NB4 (cell line): ENCODE measurements at regions not wholly inside any gene's neighbourhood (a gene's known extent, or its start where the extent isn't known, plus 50 kb on each side); places are given as distances from the start of the nearest gene placed in this dataset.

Experiments used
- DNase-seq: peaks from one replicate; pipeline ENCODE4 v3.0.0; 2010; ENCODE audit warnings: low read depth
- H3K4me3 ChIP-seq: one replicate; pipeline ENCODE4 v1.5.1; 2011; ENCODE audit warnings: mild to moderate bottlenecking, low read depth, low read length, moderate library complexity
- CTCF ChIP-seq: IDR thresholded peaks from one replicate; pipeline ENCODE4 v1.5.1; 2012; ENCODE audit warnings: low read depth, low read length
- MAX ChIP-seq: IDR thresholded peaks from 2 replicates; pipeline ENCODE4 v1.6.1; 2011; ENCODE audit warnings: low read depth, low read length
- MYC ChIP-seq: IDR thresholded peaks from 2 replicates; pipeline ENCODE4 v1.6.1; 2011; ENCODE audit warnings: low read depth, low read length
- POLR2A ChIP-seq: IDR thresholded peaks from 2 replicates; pipeline ENCODE4 v1.6.1; 2011; ENCODE audit warnings: mild to moderate bottlenecking; ENCODE audit not compliant: insufficient read length; ENCODE audit errors: extremely low read depth

- H3K4me3 ChIP-seq = no peak overlapping the region
- DNase-seq = no peak
- TF ChIP-seq POLR2A (no peak), MYC (no peak), CTCF (no peak), MAX (no peak)
These were observed 97.4 kb downstream of the TSPAN8 start for GRCh38 chr12:71060426-71060825.

GRCh38 chr12:71057330-71057729 is 100.5 kb downstream of the TSPAN8 start:
- no peak overlapping the region for H3K4me3 ChIP-seq
- TF ChIP-seq MYC (no peak), MAX (no peak), CTCF (no peak)
- DNase-seq = no peak

GRCh38 chr12:71054551-71054950 is 103.2 kb downstream of the TSPAN8 start:
- TF ChIP-seq MYC (no peak), POLR2A (no peak), MAX (no peak), CTCF (no peak)
- H3K4me3 ChIP-seq = no peak overlapping the region
- no peak for DNase-seq

GRCh38 chr12:71046215-71046614 is 111.6 kb downstream of the TSPAN8 start:
- no peak for TF ChIP-seq POLR2A
- no peak for TF ChIP-seq MAX
- no peak for TF ChIP-seq CTCF
- no peak for TF ChIP-seq MYC
- no peak for DNase-seq
- no peak overlapping the region for H3K4me3 ChIP-seq

GRCh38 chr12:71045781-71046180 is 112.0 kb downstream of the TSPAN8 start:
- no peak for TF ChIP-seq CTCF
- no peak for TF ChIP-seq MYC
- no peak for TF ChIP-seq POLR2A
- TF ChIP-seq MAX = no peak
- no peak for DNase-seq
- H3K4me3 ChIP-seq = no peak overlapping the region

GRCh38 chr12:71041476-71041875 is 116.3 kb downstream of the TSPAN8 start:
- TF ChIP-seq POLR2A (no peak), CTCF (no peak), MYC (no peak), MAX (no peak)
- H3K4me3 ChIP-seq = no peak overlapping the region
- DNase-seq = no peak
